ENCODE measurements at regions not wholly inside any gene's neighbourhood (a gene's known extent, or its start where the extent isn't known, plus 50 kb on each side); places are given as distances from the start of the nearest gene placed in this dataset.

GRCh38 chr12:90741611-90742010, 213.4 kb downstream of the CCER1 start:
- Histone ChIP-seq H3K36me3 (no peaks in the 10 kb centered on the region), H3K27ac (no peak overlapping the region), H3K4me1 (no peaks in the 10 kb centered on the region), H3K9me3 (no peaks in the 10 kb centered on the region), H3K4me3 (no peak overlapping the region), H3K27me3 (no peaks in the 10 kb centered on the region)
- DNase-seq = no peak
- TF ChIP-seq, protein P1, sequence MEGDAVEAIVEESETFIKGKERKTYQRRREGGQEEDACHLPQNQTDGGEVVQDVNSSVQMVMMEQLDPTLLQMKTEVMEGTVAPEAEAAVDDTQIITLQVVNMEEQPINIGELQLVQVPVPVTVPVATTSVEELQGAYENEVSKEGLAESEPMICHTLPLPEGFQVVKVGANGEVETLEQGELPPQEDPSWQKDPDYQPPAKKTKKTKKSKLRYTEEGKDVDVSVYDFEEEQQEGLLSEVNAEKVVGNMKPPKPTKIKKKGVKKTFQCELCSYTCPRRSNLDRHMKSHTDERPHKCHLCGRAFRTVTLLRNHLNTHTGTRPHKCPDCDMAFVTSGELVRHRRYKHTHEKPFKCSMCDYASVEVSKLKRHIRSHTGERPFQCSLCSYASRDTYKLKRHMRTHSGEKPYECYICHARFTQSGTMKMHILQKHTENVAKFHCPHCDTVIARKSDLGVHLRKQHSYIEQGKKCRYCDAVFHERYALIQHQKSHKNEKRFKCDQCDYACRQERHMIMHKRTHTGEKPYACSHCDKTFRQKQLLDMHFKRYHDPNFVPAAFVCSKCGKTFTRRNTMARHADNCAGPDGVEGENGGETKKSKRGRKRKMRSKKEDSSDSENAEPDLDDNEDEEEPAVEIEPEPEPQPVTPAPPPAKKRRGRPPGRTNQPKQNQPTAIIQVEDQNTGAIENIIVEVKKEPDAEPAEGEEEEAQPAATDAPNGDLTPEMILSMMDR (IDR thresholded peaks at IDR 0.05) = no peak
- no peak for TF ChIP-seq POLR2A (IDR thresholded peaks at IDR 0.05)

DNA sequence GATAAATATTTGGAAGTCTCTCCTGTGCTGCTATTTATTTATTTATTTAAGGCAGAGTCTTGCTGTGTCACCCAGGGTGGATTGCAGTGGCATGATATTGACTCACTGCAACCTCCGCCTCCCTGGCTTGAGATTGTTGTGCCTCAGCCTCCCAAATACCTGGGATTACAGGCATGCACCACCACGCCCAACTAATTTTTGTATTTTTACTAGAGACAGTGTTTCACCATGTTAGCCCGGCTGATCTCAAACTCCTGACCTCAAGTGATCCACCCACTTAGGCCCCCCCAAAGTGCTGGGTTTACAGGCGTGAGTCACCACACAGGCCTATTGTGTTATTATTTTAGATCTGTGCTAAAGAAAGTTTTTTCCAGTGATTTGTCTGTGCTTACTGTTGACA, 225.2 kb downstream of the CCER1 start:
- Histone ChIP-seq H3K9me3 (no peaks in the 10 kb centered on the region), H3K27me3 (no peaks in the 10 kb centered on the region), H3K4me1 (no peaks in the 10 kb centered on the region), H3K36me3 (no peaks in the 10 kb centered on the region), H3K4me3 (no peak overlapping the region), H3K27ac (no peak overlapping the region)
- no peak for DNase-seq
- TF ChIP-seq POLR2A (IDR thresholded peaks at IDR 0.05) = no peak
- TF ChIP-seq, protein P1 (IDR thresholded peaks at IDR 0.05) = no peak

- Histone ChIP-seq H3K9me3 (no peaks in the 10 kb centered on the region), H3K36me3 (no peaks in the 10 kb centered on the region), H3K4me3 (no peak overlapping the region), H3K27me3 (no peaks in the 10 kb centered on the region), H3K27ac (no peak overlapping the region), H3K4me1 (no peaks in the 10 kb centered on the region)
- no peak for DNase-seq
- TF ChIP-seq, protein P1 (IDR thresholded peaks at IDR 0.05) = no peak
- TF ChIP-seq POLR2A (IDR thresholded peaks at IDR 0.05) = no peak
These were observed 242.3 kb downstream of the CCER1 start for GRCh38 chr12:90712671-90713070.

DNA sequence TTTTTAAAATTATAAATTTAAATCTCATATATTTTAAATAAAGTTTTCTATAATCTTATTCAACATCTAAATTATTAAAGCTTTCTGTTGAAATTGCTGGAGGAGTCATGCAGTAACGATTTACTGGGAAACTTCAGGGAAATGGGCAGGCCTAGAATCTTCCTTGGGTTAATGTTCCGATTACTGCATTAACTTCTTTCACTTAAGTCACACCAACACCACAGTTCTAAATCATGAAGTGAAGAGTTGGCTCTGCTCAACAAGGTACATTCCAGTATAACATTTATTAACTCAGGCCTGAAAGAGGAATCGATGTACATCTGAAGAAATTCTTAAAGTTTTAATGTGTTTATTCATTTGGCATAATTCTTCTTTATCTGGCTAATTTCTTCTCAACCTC, 244.3 kb downstream of the CCER1 start:
- H3K36me3 ChIP-seq = no peaks in the 10 kb centered on the region
- no peaks in the 10 kb centered on the region for H3K27me3 ChIP-seq
- no peak for DNase-seq
- H3K4me1 ChIP-seq = no peaks in the 10 kb centered on the region
- TF ChIP-seq, protein P1 (IDR thresholded peaks at IDR 0.05) = no peak
- no peak for TF ChIP-seq POLR2A (IDR thresholded peaks at IDR 0.05)
- H3K27ac ChIP-seq = no peak overlapping the region
- H3K9me3 ChIP-seq = no peaks in the 10 kb centered on the region
- no peak overlapping the region for H3K4me3 ChIP-seq

GRCh38 chr12:90706036-90706435, 248.9 kb downstream of the CCER1 start:
- TF ChIP-seq, protein P1 (IDR thresholded peaks at IDR 0.05) = no peak
- TF ChIP-seq POLR2A (IDR thresholded peaks at IDR 0.05) = no peak

GRCh38 chr12:90695415-90695814, 259.6 kb downstream of the CCER1 start:
- H3K9me3 ChIP-seq = no peaks in the 10 kb centered on the region
- no peak overlapping the region for H3K27ac ChIP-seq
- H3K4me3 ChIP-seq = no peak overlapping the region
- no peaks in the 10 kb centered on the region for H3K36me3 ChIP-seq
- no peak for TF ChIP-seq POLR2A (IDR thresholded peaks at IDR 0.05)
- TF ChIP-seq, protein P1 (IDR thresholded peaks at IDR 0.05) = no peak
- H3K27me3 ChIP-seq = no peaks in the 10 kb centered on the region
- H3K4me1 ChIP-seq = no peaks in the 10 kb centered on the region
- no peak for DNase-seq

More at GRCh38 chr12:90706036-90706435, 248.9 kb downstream of the CCER1 start:
- Histone ChIP-seq H3K9me3 (no peaks in the 10 kb centered on the region), H3K4me3 (no peak overlapping the region), H3K36me3 (no peaks in the 10 kb centered on the region), H3K4me1 (no peaks in the 10 kb centered on the region), H3K27ac (no peak overlapping the region), H3K27me3 (no peaks in the 10 kb centered on the region)
- no peak for DNase-seq
